K562 (cell line): ENCODE measurements at regions not wholly inside any gene's neighbourhood (a gene's known extent, or its start where the extent isn't known, plus 50 kb on each side); places are given as distances from the start of the nearest gene placed in this dataset.

ENCODE experiments used
- ARHGAP35 ChIP-seq: fragments of 450-650 bp; IDR thresholded peaks from 2 replicates; pipeline ENCODE4 v1.6.1; 2018; ENCODE audit not compliant: partially characterized antibody
- CGGBP1 ChIP-seq: fragments of 250-450 bp; sonication (Bioruptor Pico); IDR thresholded peaks from 2 replicates; pipeline ENCODE4 v1.9.0; 2021; ENCODE audit warnings: mild to moderate bottlenecking
- CUX1 ChIP-seq: fragments of 200-800 bp; sonication (Bioruptor generic); IDR thresholded peaks from 2 replicates; pipeline ENCODE4 v1.6.1; 2016; ENCODE audit warnings: missing genetic modification characterization, missing compliant biosample characterization
- DDX20 ChIP-seq: fragments of 450-650 bp; IDR thresholded peaks from 2 replicates; pipeline ENCODE4 v1.6.1; 2016; ENCODE audit warnings: missing genetic modification characterization, low read depth, mild to moderate bottlenecking, missing compliant biosample characterization, moderate library complexity
- FOXP4 ChIP-seq: sonication (generic); formaldehyde crosslinking; IDR thresholded peaks from 2 replicates; pipeline ENCODE4 v1.8.0; 2022; ENCODE audit warnings: mild to moderate bottlenecking, missing genetic modification reagents, borderline replicate concordance
- MIER1 ChIP-seq: fragments of 450-650 bp; IDR thresholded peaks from 2 replicates; pipeline ENCODE4 v1.6.1; 2016; ENCODE audit warnings: antibody characterized with exemption, mild to moderate bottlenecking, low read depth
- RHOXF2B ChIP-seq: fragments of 250-450 bp; sonication (Bioruptor Pico); conservative IDR thresholded peaks from 2 replicates; pipeline ENCODE4 v1.5.1; 2021
- SNAPC5 ChIP-seq: fragments of 250-450 bp; sonication (Bioruptor Pico); IDR thresholded peaks from 2 replicates; pipeline ENCODE4 v1.8.0; 2021; ENCODE audit warnings: moderate library complexity, mild to moderate bottlenecking, inconsistent platforms
- ZC3H4 ChIP-seq: sonication (generic); formaldehyde crosslinking; IDR thresholded peaks from 2 replicates; pipeline ENCODE4 v1.9.0; 2021; ENCODE audit warnings: missing genetic modification reagents, borderline replicate concordance
- ZNF133 ChIP-seq: fragments of 250-450 bp; sonication (Bioruptor Pico); IDR thresholded peaks from 2 replicates; pipeline ENCODE4 v1.4.0; 2020; ENCODE audit warnings: mild to moderate bottlenecking
- ZNF140 ChIP-seq: fragments of 250-450 bp; sonication (Bioruptor Pico); IDR thresholded peaks from 2 replicates; pipeline ENCODE4 v1.8.0; 2021; ENCODE audit warnings: moderate library complexity, mild to moderate bottlenecking, inconsistent platforms
- ZNF24 ChIP-seq: fragments of 450-650 bp; IDR thresholded peaks from 2 replicates; pipeline ENCODE4 v1.6.1; 2016
- ZNF407 ChIP-seq: fragments of 450-650 bp; IDR thresholded peaks from 2 replicates; pipeline ENCODE4 v1.6.1; 2016; ENCODE audit warnings: low read depth
- ZNF780A ChIP-seq: fragments of 250-450 bp; sonication (Bioruptor Pico); IDR thresholded peaks from 2 replicates; pipeline ENCODE4 v1.5.0; 2021; ENCODE audit warnings: mild to moderate bottlenecking

GRCh38 chr6:81925201-81925600 is 172.7 kb upstream of the TENT5A start (continued):
- TF ChIP-seq ZNF407, result no peak
- no peak for TF ChIP-seq ZNF24
- TF ChIP-seq CGGBP1 (CRISPR knock-in tag), result no peak
- no peak for TF ChIP-seq MIER1
- TF ChIP-seq SNAPC5 (CRISPR knock-in tag), result no peak
- no peak for TF ChIP-seq ZC3H4 (CRISPR knock-in tag)
- TF ChIP-seq ZNF133 (CRISPR knock-in tag), result no peak
- TF ChIP-seq RHOXF2B, result no peak
- TF ChIP-seq FOXP4 (CRISPR knock-in tag), result no peak
- TF ChIP-seq CUX1, result no peak
- TF ChIP-seq ARHGAP35, result no peak
- TF ChIP-seq ZNF140 (CRISPR knock-in tag), result no peak
- no peak for TF ChIP-seq ZNF780A (CRISPR knock-in tag)
- no peak for TF ChIP-seq DDX20 (tag)
